HEK293 (cell line): ENCODE measurements at regions not wholly inside any gene's neighbourhood (a gene's known extent, or its start where the extent isn't known, plus 50 kb on each side); places are given as distances from the start of the nearest gene placed in this dataset.

Experiments
- CTCF ChIA-PET: fragments of 350-600 bp; formaldehyde crosslinking; extraction: SDS; loops from one replicate; lab custom pipeline; 2021; ENCODE audit warnings: antibody characterized with exemption; lab: Yijun Ruan, JAX
- POLR2A ChIA-PET: fragments of 300-600 bp; formaldehyde crosslinking; extraction: SDS; loops from one replicate; lab custom pipeline; 2020; ENCODE audit warnings: antibody characterized with exemption, inconsistent platforms; lab: Yijun Ruan, JAX
- H3K27ac ChIP-seq: fragments of 200-500 bp; sonication (Bioruptor generic); 2 replicates; pipeline ENCODE4 v1.5.1; 2014; ENCODE audit warnings: low read depth, low read length, control low read depth, inconsistent platforms; ENCODE audit errors: extremely low read depth
- H3K36me3 ChIP-seq, 2 experiments: fragments of 200-500 bp in 1 of 2; sonication (Bioruptor generic) in 1 of 2; 1 replicate in 1 of 2; 2 replicates in 1 of 2; pipeline ENCODE4 v1.5.1; 2014 to 2017; ENCODE audit warnings: inconsistent platforms in 2 of 2, low read length in 2 of 2; ENCODE audit not compliant: control insufficient read depth in 2 of 2, insufficient read depth in 1 of 2
- H3K4me1 ChIP-seq: fragments of 200-500 bp; sonication (Bioruptor generic); 2 replicates; pipeline ENCODE4 v1.5.1; 2014; ENCODE audit warnings: mild to moderate bottlenecking, low read length, inconsistent platforms; ENCODE audit not compliant: control insufficient read depth, insufficient read depth
- H3K4me3 ChIP-seq: 2 replicates; pipeline ENCODE4 v1.5.1; 2011; ENCODE audit warnings: low read depth, mild to moderate bottlenecking, control low read depth, low read length, moderate library complexity
- H3K9me3 ChIP-seq: fragments of 200-500 bp; sonication (Bioruptor generic); 2 replicates; pipeline ENCODE4 v1.5.1; 2014; ENCODE audit warnings: low read depth, low read length, inconsistent platforms; ENCODE audit not compliant: control insufficient read depth, insufficient read depth
- EGR2 ChIP-seq: fragments of 450-650 bp; formaldehyde crosslinking; IDR thresholded peaks from 2 replicates; pipeline ENCODE4 v1.5.1; 2016; ENCODE audit warnings: low read depth, missing biosample characterization, missing genetic modification characterization
- GLIS1 ChIP-seq: fragments of 450-650 bp; formaldehyde crosslinking; IDR thresholded peaks from 2 replicates; pipeline ENCODE4 v1.5.1; 2016; ENCODE audit warnings: missing biosample characterization, missing genetic modification characterization
- KLF10 ChIP-seq: fragments of 450-650 bp; IDR thresholded peaks from 2 replicates; pipeline ENCODE4 v1.5.1; 2018; ENCODE audit warnings: missing biosample characterization, mild to moderate bottlenecking, missing genetic modification characterization
- KLF9 ChIP-seq: fragments of 450-650 bp; formaldehyde crosslinking; IDR thresholded peaks from 2 replicates; pipeline ENCODE4 v1.5.1; 2016; ENCODE audit warnings: missing biosample characterization, missing genetic modification characterization, low read depth
- SCRT1 ChIP-seq: fragments of 450-650 bp; formaldehyde crosslinking; IDR thresholded peaks from 2 replicates; pipeline ENCODE4 v1.5.1; 2016; ENCODE audit warnings: missing biosample characterization, missing genetic modification characterization, borderline replicate concordance
- ZIC2 ChIP-seq: fragments of 450-650 bp; formaldehyde crosslinking; IDR thresholded peaks from 2 replicates; pipeline ENCODE4 v1.5.1; 2016; ENCODE audit warnings: missing biosample characterization, missing genetic modification characterization
- ZNF24 ChIP-seq: fragments of 450-650 bp; formaldehyde crosslinking; IDR thresholded peaks from 2 replicates; pipeline ENCODE4 v1.5.1; 2016; ENCODE audit warnings: missing biosample characterization, missing genetic modification characterization
- ZNF366 ChIP-seq: fragments of 450-650 bp; formaldehyde crosslinking; conservative IDR thresholded peaks from 2 replicates; pipeline ENCODE4 v1.5.1; 2016; ENCODE audit warnings: missing biosample characterization, missing genetic modification characterization
- ZNF37A ChIP-seq: fragments of 450-650 bp; IDR thresholded peaks from 2 replicates; pipeline ENCODE4 v1.5.1; 2018; ENCODE audit warnings: missing biosample characterization, missing genetic modification characterization
- ZNF394 ChIP-seq: fragments of 450-650 bp; formaldehyde crosslinking; IDR thresholded peaks from 2 replicates; pipeline ENCODE4 v1.5.1; 2016; ENCODE audit warnings: missing biosample characterization, missing genetic modification characterization, mild to moderate bottlenecking, moderate library complexity, borderline replicate concordance
- ZNF404 ChIP-seq: fragments of 450-650 bp; formaldehyde crosslinking; IDR thresholded peaks from 2 replicates; pipeline ENCODE4 v1.5.1; 2017; ENCODE audit warnings: missing biosample characterization, missing genetic modification characterization
- ZNF473 ChIP-seq: fragments of 450-650 bp; formaldehyde crosslinking; IDR thresholded peaks from 2 replicates; pipeline ENCODE4 v1.5.1; 2017; ENCODE audit warnings: missing biosample characterization, missing genetic modification characterization
- ZNF48 ChIP-seq: fragments of 450-650 bp; formaldehyde crosslinking; IDR thresholded peaks from 2 replicates; pipeline ENCODE4 v1.5.1; 2016; ENCODE audit warnings: missing biosample characterization, missing genetic modification characterization
- ZNF544 ChIP-seq: fragments of 450-650 bp; formaldehyde crosslinking; IDR thresholded peaks from 2 replicates; pipeline ENCODE4 v1.5.0; 2017; ENCODE audit warnings: missing biosample characterization, missing genetic modification characterization
- ZNF555 ChIP-seq: fragments of 450-650 bp; formaldehyde crosslinking; conservative IDR thresholded peaks from 2 replicates; pipeline ENCODE4 v1.5.1; 2017; ENCODE audit warnings: missing biosample characterization, mild to moderate bottlenecking, missing genetic modification characterization, inconsistent platforms
- ZNF558 ChIP-seq: fragments of 450-650 bp; formaldehyde crosslinking; IDR thresholded peaks from 2 replicates; pipeline ENCODE4 v1.5.1; 2016; ENCODE audit warnings: missing biosample characterization, missing genetic modification characterization
- ZNF585B ChIP-seq: fragments of 450-650 bp; formaldehyde crosslinking; IDR thresholded peaks from 2 replicates; pipeline ENCODE4 v1.5.1; 2016; ENCODE audit warnings: missing biosample characterization, missing genetic modification characterization
- ZNF629 ChIP-seq: fragments of 450-650 bp; formaldehyde crosslinking; IDR thresholded peaks from 2 replicates; pipeline ENCODE4 v1.5.1; 2017; ENCODE audit warnings: missing biosample characterization, missing genetic modification characterization
- ZNF654 ChIP-seq: fragments of 450-650 bp; formaldehyde crosslinking; IDR thresholded peaks from 2 replicates; pipeline ENCODE4 v1.5.1; 2016; ENCODE audit warnings: low read depth, missing biosample characterization, missing genetic modification characterization
- ZNF707 ChIP-seq: fragments of 450-650 bp; formaldehyde crosslinking; IDR thresholded peaks from 2 replicates; pipeline ENCODE4 v1.5.1; 2016; ENCODE audit warnings: missing biosample characterization, missing genetic modification characterization
- ZNF830 ChIP-seq: fragments of 450-650 bp; IDR thresholded peaks from 2 replicates; pipeline ENCODE4 v1.5.0; 2018; ENCODE audit warnings: missing biosample characterization, missing genetic modification characterization, low read depth, mild to moderate bottlenecking, moderate library complexity
- ZSCAN16 ChIP-seq: fragments of 450-650 bp; formaldehyde crosslinking; IDR thresholded peaks from 2 replicates; pipeline ENCODE4 v1.5.1; 2016; ENCODE audit warnings: missing biosample characterization, missing genetic modification characterization
- TF ChIP-seq, protein P1 (sequence below): fragments of 450-650 bp; formaldehyde crosslinking; IDR thresholded peaks from 2 replicates; pipeline ENCODE4 v1.5.1; 2016; ENCODE audit warnings: missing biosample characterization, missing genetic modification characterization
- TF ChIP-seq, protein P2 (sequence below): fragments of 450-650 bp; formaldehyde crosslinking; IDR thresholded peaks from 2 replicates; pipeline ENCODE4 v1.5.1; 2016; ENCODE audit warnings: missing biosample characterization, missing genetic modification characterization
- TF ChIP-seq, protein P3 (sequence below): fragments of 450-650 bp; formaldehyde crosslinking; IDR thresholded peaks from 2 replicates; pipeline ENCODE4 v1.5.1; 2017; ENCODE audit warnings: missing biosample characterization, missing genetic modification characterization

DNA sequence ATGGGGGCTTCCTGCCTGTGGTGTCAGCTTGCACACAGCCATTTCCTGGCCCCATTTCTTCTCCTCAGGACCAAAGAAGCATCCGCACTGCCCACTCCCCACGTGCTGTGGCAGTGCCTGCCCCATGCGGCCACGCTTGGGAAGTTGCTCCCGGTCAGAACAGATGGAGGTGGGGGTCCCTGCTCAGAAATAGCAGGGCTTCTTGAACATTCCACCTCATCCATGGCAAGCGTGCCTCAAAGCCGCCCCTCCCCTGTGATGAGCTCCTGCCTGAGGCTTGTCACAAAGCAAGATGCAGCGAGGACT, 238.2 kb downstream of the SYK start:
- ChIA-PET POLR2A (no interaction called here), CTCF (interaction anchor here (3.0 kb wide), 1 partner anchor 386 kb away, joined by 13 read pairs; no protein-coding TSS in a partner anchor)
- H3K27ac ChIP-seq = no peak overlapping the region

DNA sequence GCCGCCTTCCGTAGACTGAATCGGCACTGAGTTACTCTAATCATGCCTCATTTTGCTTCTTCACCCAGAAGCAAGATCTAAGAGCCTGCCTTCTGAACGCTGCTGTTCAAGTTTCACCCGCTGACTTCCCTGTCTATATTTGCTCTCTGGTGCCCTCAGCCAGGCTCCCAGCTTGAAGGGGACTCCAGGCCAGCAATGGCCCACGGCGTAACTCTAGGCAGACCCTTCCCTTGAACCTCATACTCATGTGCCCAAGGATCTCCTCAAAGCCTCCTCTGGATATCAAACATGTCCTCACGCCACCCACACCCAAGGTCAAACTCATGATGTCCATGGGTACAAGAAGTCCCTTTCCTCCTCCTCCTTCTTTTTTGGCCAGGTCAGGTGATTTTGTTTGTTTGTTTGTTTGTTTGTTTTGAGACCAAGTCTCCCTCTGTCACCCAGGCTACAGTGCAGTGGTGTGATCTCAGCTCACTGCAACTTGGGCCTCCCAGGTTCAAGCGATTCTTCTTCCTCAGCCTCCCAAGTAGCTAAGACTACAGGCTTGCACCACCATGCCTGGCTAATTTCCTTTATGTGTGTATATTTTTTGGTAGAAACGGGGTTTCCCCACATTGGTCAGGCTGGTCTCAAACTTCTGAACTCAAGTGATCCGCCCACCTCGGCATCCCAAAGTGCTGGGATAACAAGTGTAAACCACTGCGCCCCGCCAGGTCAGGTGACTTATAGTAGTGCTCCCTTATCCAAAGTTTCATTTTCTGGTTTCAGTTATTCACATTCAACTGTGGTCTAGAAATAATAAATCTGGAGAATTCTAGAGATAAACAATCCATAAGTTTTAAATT, 239.0 kb downstream of the SYK start:
- H3K4me1 ChIP-seq = peaks cover 4% of the 10 kb centered on the region; the same call in 1 of the 2 replicates
- CTCF ChIA-PET = no interaction called here
- no peaks in the 10 kb centered on the region for H3K36me3 ChIP-seq
- POLR2A ChIA-PET = no interaction called here
- no peak overlapping the region for H3K4me3 ChIP-seq
- TF ChIP-seq, protein P1, sequence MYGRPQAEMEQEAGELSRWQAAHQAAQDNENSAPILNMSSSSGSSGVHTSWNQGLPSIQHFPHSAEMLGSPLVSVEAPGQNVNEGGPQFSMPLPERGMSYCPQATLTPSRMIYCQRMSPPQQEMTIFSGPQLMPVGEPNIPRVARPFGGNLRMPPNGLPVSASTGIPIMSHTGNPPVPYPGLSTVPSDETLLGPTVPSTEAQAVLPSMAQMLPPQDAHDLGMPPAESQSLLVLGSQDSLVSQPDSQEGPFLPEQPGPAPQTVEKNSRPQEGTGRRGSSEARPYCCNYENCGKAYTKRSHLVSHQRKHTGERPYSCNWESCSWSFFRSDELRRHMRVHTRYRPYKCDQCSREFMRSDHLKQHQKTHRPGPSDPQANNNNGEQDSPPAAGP (tag by site-specific recombination) = no peak
- TF ChIP-seq ZNF544 (tag by site-specific recombination) = no peak
- TF ChIP-seq ZNF394 (tag by site-specific recombination) = no peak
- TF ChIP-seq EGR2 (tag by site-specific recombination) = no peak
- TF ChIP-seq ZNF555 = no peak
- TF ChIP-seq ZSCAN16 (tag by site-specific recombination) = no peak
- TF ChIP-seq ZNF830 (tag by site-specific recombination) = no peak
- no peak for TF ChIP-seq ZNF629 (tag by site-specific recombination)
- no peak for TF ChIP-seq KLF9
- no peak for TF ChIP-seq ZIC2
- no peak for TF ChIP-seq ZNF24 (tag by site-specific recombination)
- H3K9me3 ChIP-seq = no peaks in the 10 kb centered on the region
- H3K27ac ChIP-seq = no peak overlapping the region

More for the DNA sequence above, 238.2 kb downstream of the SYK start:
- TF ChIP-seq ZNF585B (no peak), ZNF558 (no peak), KLF10 (tag by site-specific recombination) (no peak), GLIS1 (tag by site-specific recombination) (no peak), ZNF473 (tag by site-specific recombination) (no peak), ZNF48 (tag by site-specific recombination) (no peak), ZNF37A (tag by site-specific recombination) (no peak), ZNF404 (tag by site-specific recombination) (no peak), ZNF654 (tag by site-specific recombination) (no peak), SCRT1 (tag by site-specific recombination) (no peak), ZNF366 (tag by site-specific recombination) (no peak), ZNF707 (tag by site-specific recombination) (no peak)
- TF ChIP-seq, protein P2, sequence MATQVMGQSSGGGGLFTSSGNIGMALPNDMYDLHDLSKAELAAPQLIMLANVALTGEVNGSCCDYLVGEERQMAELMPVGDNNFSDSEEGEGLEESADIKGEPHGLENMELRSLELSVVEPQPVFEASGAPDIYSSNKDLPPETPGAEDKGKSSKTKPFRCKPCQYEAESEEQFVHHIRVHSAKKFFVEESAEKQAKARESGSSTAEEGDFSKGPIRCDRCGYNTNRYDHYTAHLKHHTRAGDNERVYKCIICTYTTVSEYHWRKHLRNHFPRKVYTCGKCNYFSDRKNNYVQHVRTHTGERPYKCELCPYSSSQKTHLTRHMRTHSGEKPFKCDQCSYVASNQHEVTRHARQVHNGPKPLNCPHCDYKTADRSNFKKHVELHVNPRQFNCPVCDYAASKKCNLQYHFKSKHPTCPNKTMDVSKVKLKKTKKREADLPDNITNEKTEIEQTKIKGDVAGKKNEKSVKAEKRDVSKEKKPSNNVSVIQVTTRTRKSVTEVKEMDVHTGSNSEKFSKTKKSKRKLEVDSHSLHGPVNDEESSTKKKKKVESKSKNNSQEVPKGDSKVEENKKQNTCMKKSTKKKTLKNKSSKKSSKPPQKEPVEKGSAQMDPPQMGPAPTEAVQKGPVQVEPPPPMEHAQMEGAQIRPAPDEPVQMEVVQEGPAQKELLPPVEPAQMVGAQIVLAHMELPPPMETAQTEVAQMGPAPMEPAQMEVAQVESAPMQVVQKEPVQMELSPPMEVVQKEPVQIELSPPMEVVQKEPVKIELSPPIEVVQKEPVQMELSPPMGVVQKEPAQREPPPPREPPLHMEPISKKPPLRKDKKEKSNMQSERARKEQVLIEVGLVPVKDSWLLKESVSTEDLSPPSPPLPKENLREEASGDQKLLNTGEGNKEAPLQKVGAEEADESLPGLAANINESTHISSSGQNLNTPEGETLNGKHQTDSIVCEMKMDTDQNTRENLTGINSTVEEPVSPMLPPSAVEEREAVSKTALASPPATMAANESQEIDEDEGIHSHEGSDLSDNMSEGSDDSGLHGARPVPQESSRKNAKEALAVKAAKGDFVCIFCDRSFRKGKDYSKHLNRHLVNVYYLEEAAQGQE = no peak
- TF ChIP-seq, protein P3, sequence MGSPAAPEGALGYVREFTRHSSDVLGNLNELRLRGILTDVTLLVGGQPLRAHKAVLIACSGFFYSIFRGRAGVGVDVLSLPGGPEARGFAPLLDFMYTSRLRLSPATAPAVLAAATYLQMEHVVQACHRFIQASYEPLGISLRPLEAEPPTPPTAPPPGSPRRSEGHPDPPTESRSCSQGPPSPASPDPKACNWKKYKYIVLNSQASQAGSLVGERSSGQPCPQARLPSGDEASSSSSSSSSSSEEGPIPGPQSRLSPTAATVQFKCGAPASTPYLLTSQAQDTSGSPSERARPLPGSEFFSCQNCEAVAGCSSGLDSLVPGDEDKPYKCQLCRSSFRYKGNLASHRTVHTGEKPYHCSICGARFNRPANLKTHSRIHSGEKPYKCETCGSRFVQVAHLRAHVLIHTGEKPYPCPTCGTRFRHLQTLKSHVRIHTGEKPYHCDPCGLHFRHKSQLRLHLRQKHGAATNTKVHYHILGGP = no peak
- TF ChIP-seq, all 188 proteins: peak for 0
- H3K4me1 ChIP-seq = peaks cover 4% of the 10 kb centered on the region; the same call in 1 of the 2 replicates
- no peaks in the 10 kb centered on the region for H3K9me3 ChIP-seq
- no peaks in the 10 kb centered on the region for H3K36me3 ChIP-seq
- H3K4me3 ChIP-seq = no peak overlapping the region
